MM.1S (cell line): ENCODE measurements at regions not wholly inside any gene's neighbourhood (a gene's known extent, or its start where the extent isn't known, plus 50 kb on each side); places are given as distances from the start of the nearest gene placed in this dataset.

Experiments
- DNase-seq: peaks from one replicate; pipeline ENCODE4 v3.0.0-alpha.2; 2015
- H2AFZ ChIP-seq: fragments of 300-600 bp; sonication (generic); 2 replicates; pipeline ENCODE4 v1.6.0; 2016; ENCODE audit warnings: antibody characterized with exemption, low read length
- H3F3A ChIP-seq: fragments of 300-600 bp; sonication (generic); 2 replicates; pipeline ENCODE4 v1.6.1; 2016; ENCODE audit warnings: mild to moderate bottlenecking, antibody characterized with exemption, low read length, moderate library complexity, mixed read lengths; ENCODE audit not compliant: insufficient read depth
- H3K27ac ChIP-seq: fragments of 300-600 bp; sonication (generic); 2 replicates; pipeline ENCODE4 v1.5.1; 2016; ENCODE audit warnings: mild to moderate bottlenecking, low read length
- H3K27me3 ChIP-seq: fragments of 300-600 bp; sonication (generic); replicated peaks from 2 replicates; pipeline ENCODE4 v1.6.0; 2016; ENCODE audit warnings: low read length; ENCODE audit not compliant: insufficient read depth
- H3K36me3 ChIP-seq: fragments of 300-600 bp; sonication (generic); replicated peaks from 2 replicates; pipeline ENCODE4 v1.6.1; 2016; ENCODE audit warnings: mild to moderate bottlenecking, low read length, mixed read lengths; ENCODE audit not compliant: insufficient read depth
- H3K4me1 ChIP-seq: fragments of 300-600 bp; sonication (generic); 2 replicates; pipeline ENCODE4 v1.6.1; 2016; ENCODE audit warnings: low read length, mixed read lengths
- H3K4me2 ChIP-seq: fragments of 300-600 bp; sonication (generic); 2 replicates; pipeline ENCODE4 v1.6.0; 2016; ENCODE audit warnings: low read depth, low read length
- H3K4me3 ChIP-seq: fragments of 300-600 bp; sonication (generic); 2 replicates; pipeline ENCODE4 v1.5.1; 2016; ENCODE audit warnings: low read length, mixed read lengths
- H3K79me2 ChIP-seq: fragments of 300-600 bp; sonication (generic); 2 replicates; pipeline ENCODE4 v1.6.1; 2016; ENCODE audit warnings: mixed run types, low read length, mixed read lengths
- H3K9ac ChIP-seq: fragments of 300-600 bp; sonication (generic); 2 replicates; pipeline ENCODE4 v1.6.1; 2016; ENCODE audit warnings: low read length, mixed read lengths
- H3K9me2 ChIP-seq: fragments of 300-600 bp; sonication (generic); replicated peaks from 2 replicates; pipeline ENCODE4 v1.6.1; 2016; ENCODE audit warnings: mild to moderate bottlenecking, low read length, mixed read lengths; ENCODE audit not compliant: insufficient read depth
- H3K9me3 ChIP-seq: fragments of 300-600 bp; sonication (generic); replicated peaks from 2 replicates; pipeline ENCODE4 v1.6.1; 2016; ENCODE audit warnings: mild to moderate bottlenecking, low read length, mixed read lengths; ENCODE audit not compliant: insufficient read depth
- H4K20me1 ChIP-seq: fragments of 300-600 bp; sonication (generic); 2 replicates; pipeline ENCODE4 v1.6.1; 2016; ENCODE audit warnings: mild to moderate bottlenecking, low read length, moderate library complexity, mixed read lengths; ENCODE audit not compliant: insufficient read depth
- EZH2 ChIP-seq: fragments of 300-600 bp; sonication (generic); optimal IDR thresholded peaks from 2 replicates; pipeline ENCODE3; 2017; ENCODE audit warnings: low read depth, mild to moderate bottlenecking, antibody characterized with exemption, low read length, mixed read lengths
- EZH2phosphoT487 ChIP-seq: fragments of 300-600 bp; sonication (generic); IDR thresholded peaks from 2 replicates; pipeline ENCODE4 v1.6.1; 2018; ENCODE audit warnings: antibody characterized with exemption, low read length
- TF ChIP-seq, protein P1 (sequence below): fragments of 300-600 bp; sonication (generic); IDR thresholded peaks from 2 replicates; pipeline ENCODE4 v1.5.1; 2016; ENCODE audit warnings: antibody characterized with exemption, low read length, mixed read lengths

DNA sequence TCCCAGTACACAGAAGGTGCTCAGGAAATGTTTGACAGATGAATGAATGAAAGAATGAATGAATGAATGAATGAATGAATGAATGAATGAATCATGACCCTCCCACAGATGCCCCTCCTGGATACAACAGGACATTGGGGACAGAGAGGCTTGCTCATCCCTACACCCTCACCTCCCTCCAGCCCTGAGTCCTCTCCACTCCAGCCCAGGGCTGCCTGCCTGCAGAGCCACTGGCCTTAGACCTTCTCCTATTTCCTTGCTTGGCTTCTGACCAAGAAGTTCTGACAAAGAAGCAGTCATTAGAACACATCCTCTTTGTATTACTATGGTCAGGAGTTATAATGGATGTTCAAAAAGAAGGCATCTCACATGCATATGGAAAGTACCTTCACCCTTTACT, 240.7 kb upstream of the DAPK1 start:
- Histone ChIP-seq H3K9me3 (no peaks in the 10 kb centered on the region), H3K27me3 (no peaks in the 10 kb centered on the region), H2AFZ (no peak overlapping the region), H3K4me3 (no peak overlapping the region), H3K27ac (no peak overlapping the region), H3K79me2 (no peaks in the 10 kb centered on the region), H4K20me1 (no peaks in the 10 kb centered on the region), H3K4me2 (no peak overlapping the region), H3F3A (no peaks in the 10 kb centered on the region), H3K36me3 (no peaks in the 10 kb centered on the region), H3K9ac (no peak overlapping the region), H3K9me2 (no peaks in the 10 kb centered on the region), H3K4me1 (no peaks in the 10 kb centered on the region)
- DNase-seq = no peak
- TF ChIP-seq EZH2 (no peak), EZH2phosphoT487 (no peak)
- TF ChIP-seq, protein P1, sequence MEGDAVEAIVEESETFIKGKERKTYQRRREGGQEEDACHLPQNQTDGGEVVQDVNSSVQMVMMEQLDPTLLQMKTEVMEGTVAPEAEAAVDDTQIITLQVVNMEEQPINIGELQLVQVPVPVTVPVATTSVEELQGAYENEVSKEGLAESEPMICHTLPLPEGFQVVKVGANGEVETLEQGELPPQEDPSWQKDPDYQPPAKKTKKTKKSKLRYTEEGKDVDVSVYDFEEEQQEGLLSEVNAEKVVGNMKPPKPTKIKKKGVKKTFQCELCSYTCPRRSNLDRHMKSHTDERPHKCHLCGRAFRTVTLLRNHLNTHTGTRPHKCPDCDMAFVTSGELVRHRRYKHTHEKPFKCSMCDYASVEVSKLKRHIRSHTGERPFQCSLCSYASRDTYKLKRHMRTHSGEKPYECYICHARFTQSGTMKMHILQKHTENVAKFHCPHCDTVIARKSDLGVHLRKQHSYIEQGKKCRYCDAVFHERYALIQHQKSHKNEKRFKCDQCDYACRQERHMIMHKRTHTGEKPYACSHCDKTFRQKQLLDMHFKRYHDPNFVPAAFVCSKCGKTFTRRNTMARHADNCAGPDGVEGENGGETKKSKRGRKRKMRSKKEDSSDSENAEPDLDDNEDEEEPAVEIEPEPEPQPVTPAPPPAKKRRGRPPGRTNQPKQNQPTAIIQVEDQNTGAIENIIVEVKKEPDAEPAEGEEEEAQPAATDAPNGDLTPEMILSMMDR = no peak

DNA sequence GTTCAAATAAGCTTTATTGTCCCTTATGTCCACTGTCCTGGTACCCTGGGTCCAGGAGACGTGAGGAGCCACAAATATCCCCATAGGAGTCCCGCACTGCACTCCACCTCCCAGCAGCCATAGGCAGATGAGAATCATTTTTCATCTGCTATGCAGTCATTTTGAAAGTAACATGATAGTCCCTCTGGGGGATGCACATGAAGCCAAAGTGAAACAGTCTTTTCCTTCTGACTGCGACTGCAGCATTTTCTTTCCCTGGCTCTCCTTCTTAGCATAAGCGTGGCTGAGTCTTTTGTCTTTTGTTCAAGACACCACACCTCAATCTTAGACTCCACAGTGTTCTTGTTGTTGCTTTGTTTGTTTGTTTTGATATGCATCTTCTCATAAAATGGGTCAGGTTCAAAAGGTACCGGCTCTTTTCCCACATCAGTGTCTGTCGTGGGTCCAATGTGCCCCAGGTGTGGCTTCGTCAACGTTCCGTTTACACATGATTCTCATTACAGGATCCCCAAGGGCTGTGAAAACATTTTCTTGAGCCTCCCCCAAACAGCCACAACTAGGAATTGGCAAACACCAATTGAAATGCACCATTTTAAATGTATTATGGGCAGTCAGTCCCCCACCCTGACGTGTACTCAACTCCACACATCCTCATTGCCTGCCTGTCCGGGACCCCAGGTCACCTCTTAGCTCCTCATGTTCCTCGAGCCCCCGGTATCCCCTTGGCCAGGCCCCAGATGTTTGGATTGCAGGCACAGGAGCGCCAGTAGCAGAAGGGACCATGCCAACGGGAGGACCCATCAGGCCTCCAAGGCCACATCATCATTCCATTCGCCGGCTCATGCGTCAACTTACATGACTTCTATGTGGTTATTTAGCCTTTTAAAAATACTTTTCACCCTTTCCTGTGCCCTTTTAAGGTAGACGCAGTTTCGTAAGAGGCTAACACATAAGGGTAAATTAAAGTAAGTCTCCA, 237.8 kb upstream of the DAPK1 start:
- Histone ChIP-seq H2AFZ (no peak overlapping the region), H3K4me1 (no peaks in the 10 kb centered on the region), H3K36me3 (no peaks in the 10 kb centered on the region), H3K9me2 (no peaks in the 10 kb centered on the region), H3K4me3 (no peak overlapping the region), H3F3A (no peaks in the 10 kb centered on the region), H4K20me1 (no peaks in the 10 kb centered on the region), H3K9me3 (no peaks in the 10 kb centered on the region), H3K9ac (no peak overlapping the region), H3K27me3 (no peaks in the 10 kb centered on the region), H3K79me2 (no peaks in the 10 kb centered on the region), H3K4me2 (no peak overlapping the region), H3K27ac (no peak overlapping the region)
- DNase-seq = no peak
- TF ChIP-seq EZH2 = no peak
- no peak for TF ChIP-seq EZH2phosphoT487
- TF ChIP-seq, protein P1 = no peak

DNA sequence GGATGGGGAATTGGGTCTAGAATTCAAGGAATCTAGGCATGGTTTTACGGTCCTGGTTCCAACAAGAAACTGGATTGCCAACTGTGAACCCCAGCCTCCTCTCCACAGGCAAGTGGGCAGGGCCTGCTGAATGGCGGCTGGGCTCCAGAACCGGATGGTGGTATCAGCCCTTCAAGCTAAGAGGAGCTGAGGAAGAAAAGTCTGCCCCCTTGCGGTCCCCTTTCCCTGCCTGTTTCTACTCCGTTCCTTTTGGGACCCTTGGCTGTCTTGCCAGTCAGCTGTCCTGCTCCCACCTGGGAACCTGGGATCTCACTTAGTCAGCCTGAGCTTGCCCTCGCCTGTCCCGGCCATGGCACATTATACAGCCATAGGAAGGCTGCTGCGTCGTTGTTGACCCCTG, 234.4 kb upstream of the DAPK1 start:
- Histone ChIP-seq H3K27ac (no peak overlapping the region), H3K9me3 (no peaks in the 10 kb centered on the region), H3K9ac (no peak overlapping the region), H3K9me2 (no peaks in the 10 kb centered on the region), H3K79me2 (no peaks in the 10 kb centered on the region), H4K20me1 (no peaks in the 10 kb centered on the region), H2AFZ (no peak overlapping the region), H3K4me3 (no peak overlapping the region), H3K27me3 (no peaks in the 10 kb centered on the region), H3K4me2 (no peak overlapping the region), H3K36me3 (no peaks in the 10 kb centered on the region), H3K4me1 (no peaks in the 10 kb centered on the region), H3F3A (no peaks in the 10 kb centered on the region)
- TF ChIP-seq EZH2 (no peak), EZH2phosphoT487 (no peak)
- TF ChIP-seq, protein P1 = no peak
- DNase-seq = no peak
